ENCODE measurements at regions not wholly inside any gene's neighbourhood (a gene's known extent, or its start where the extent isn't known, plus 50 kb on each side); places are given as distances from the start of the nearest gene placed in this dataset.

DNA sequence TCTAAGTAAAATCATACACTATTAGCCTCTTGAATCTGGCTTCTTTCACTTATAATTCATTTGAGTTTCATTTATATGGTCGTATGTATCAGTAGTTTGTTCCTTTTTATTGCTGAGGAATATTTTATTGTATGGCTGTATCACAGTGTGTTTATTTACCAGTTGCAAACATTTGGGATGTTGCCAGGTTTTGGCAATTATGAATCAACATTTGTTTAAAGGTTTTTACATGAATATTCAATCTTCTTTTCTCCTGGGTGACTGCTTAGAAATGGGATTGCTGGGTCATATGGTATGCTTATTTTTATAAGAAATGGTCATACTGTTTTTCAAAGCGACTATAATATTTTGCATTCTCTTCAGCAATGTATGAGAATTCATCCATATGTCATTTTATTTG is 107.9 kb downstream of the PMAIP1 start:
- TF ChIP-seq EZH2 (IDR thresholded peaks at IDR 0.05) = no peak
- TF ChIP-seq POLR2AphosphoS5 (IDR thresholded peaks at IDR 0.05; ENCODE audit: borderline replicate concordance, low read depth, low read length) = no peak
- no peak for TF ChIP-seq FOXP2 (optimal IDR thresholded peaks at IDR 0.05; ENCODE audit: control extremely low read depth, extremely low read length, insufficient read depth)

All from SK-N-MC (cell line).